ENCODE measurements at regions not wholly inside any gene's neighbourhood (a gene's known extent, or its start where the extent isn't known, plus 50 kb on each side); places are given as distances from the start of the nearest gene placed in this dataset.

DNA sequence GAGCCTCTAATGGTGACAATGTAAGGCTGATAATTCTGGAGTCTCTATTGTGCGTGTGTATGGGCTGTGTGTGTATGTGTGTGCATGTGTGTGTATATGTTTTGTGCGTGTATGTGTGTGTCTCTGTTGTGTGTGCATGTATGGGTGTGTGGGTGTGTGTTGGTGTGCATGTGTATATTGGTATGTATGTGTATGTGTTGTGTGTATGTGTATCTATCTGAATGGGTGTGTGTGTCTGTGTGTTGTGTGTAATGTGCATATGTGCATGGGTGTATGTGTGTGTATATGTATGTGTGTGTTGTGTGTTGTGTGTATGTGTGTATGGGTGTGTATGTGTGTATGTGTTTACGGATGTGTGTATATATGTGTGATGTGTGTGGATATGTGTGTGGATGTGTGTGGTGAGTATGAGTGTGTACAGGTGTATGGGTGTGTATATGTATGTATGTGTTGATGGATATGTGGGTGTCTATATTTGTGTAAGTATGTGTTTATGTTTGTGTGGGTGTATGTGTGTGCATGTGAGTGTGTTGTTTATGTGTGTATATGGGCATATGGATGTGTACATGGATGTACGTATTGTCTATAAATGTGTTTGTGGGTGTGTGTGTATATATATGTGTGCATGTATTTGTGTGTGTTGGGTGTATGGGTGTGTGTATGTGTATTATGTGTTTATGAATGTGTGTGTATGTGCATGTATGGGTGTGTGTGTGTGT, 366.7 kb downstream of the UQCRFS1 start:
- no peak for DNase-seq (ENCODE audit: unreplicated experiment)
- intact Hi-C loops (cut with micrococcal nuclease) = no loop called here
- Mint-ChIP-seq H3K4me1 (ENCODE audit: insufficient read depth, unreplicated experiment) (no peaks in the 10 kb centered on the region), H3K27ac (ENCODE audit: low read depth, unreplicated experiment) (no peak overlapping the region), H3K36me3 (ENCODE audit: insufficient read depth, unreplicated experiment) (no peaks in the 10 kb centered on the region), H3K4me3 (ENCODE audit: unreplicated experiment) (no peak overlapping the region), H3K9me3 (ENCODE audit: unreplicated experiment) (peaks cover 9% of the 10 kb centered on the region), H3K27me3 (ENCODE audit: insufficient read depth, unreplicated experiment) (no peaks in the 10 kb centered on the region)
- TF ChIP-seq, protein P1, sequence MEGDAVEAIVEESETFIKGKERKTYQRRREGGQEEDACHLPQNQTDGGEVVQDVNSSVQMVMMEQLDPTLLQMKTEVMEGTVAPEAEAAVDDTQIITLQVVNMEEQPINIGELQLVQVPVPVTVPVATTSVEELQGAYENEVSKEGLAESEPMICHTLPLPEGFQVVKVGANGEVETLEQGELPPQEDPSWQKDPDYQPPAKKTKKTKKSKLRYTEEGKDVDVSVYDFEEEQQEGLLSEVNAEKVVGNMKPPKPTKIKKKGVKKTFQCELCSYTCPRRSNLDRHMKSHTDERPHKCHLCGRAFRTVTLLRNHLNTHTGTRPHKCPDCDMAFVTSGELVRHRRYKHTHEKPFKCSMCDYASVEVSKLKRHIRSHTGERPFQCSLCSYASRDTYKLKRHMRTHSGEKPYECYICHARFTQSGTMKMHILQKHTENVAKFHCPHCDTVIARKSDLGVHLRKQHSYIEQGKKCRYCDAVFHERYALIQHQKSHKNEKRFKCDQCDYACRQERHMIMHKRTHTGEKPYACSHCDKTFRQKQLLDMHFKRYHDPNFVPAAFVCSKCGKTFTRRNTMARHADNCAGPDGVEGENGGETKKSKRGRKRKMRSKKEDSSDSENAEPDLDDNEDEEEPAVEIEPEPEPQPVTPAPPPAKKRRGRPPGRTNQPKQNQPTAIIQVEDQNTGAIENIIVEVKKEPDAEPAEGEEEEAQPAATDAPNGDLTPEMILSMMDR (IDR thresholded peaks at IDR 0.05; ENCODE audit: unreplicated experiment) = no peak
- ChIA-PET CTCF (no interaction called here), POLR2A (no interaction called here)
- no TSS peak for BruUV-seq (replicated peaks)

DNA sequence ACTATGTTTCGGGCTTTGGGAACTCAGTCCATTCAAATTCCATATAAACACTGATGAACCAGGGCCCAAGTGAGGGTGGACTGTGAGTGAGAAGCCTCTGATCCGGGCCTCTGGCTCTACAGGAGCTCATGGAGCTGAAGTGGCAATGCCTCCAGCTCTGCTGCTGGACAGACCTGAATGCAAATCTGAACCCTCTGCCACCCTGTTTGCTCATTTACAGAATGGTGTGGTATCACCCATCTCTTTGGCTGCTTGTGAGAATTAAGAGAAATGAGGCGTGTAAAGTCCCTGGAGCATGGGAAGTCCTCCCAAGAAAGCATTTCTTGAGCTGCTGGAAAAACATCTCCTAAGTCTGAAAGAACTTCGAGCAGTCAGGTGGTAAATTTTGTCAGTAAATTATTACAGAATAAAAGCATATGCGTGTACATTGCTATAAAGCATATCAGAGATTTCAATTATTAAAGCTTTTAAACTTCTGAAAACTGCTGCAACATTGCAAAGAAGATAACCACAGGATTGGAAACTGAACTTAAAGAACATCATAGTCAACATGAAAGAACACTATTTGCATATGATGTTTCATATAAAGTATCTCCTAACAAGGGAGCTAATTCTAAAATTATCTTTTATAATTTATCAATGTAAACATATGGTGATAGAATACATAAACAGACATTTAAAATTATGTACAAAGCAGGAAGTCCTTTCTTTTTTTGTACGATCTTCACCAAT, 369.0 kb downstream of the UQCRFS1 start:
- no peak for DNase-seq (ENCODE audit: unreplicated experiment)
- Mint-ChIP-seq H3K9me3 (ENCODE audit: unreplicated experiment) (peaks cover 16% of the 10 kb centered on the region), H3K27me3 (ENCODE audit: insufficient read depth, unreplicated experiment) (no peaks in the 10 kb centered on the region), H3K4me3 (ENCODE audit: unreplicated experiment) (no peak overlapping the region), H3K27ac (ENCODE audit: low read depth, unreplicated experiment) (no peak overlapping the region), H3K4me1 (ENCODE audit: insufficient read depth, unreplicated experiment) (no peaks in the 10 kb centered on the region), H3K36me3 (ENCODE audit: insufficient read depth, unreplicated experiment) (no peaks in the 10 kb centered on the region)
- ChIA-PET CTCF (interaction anchor here (0.9 kb wide), 1 partner anchor 19 kb away, joined by 4 read pairs; no protein-coding TSS in a partner anchor), POLR2A (no interaction called here)
- intact Hi-C loops (cut with micrococcal nuclease) = no loop called here
- no TSS peak for BruUV-seq (replicated peaks)
- TF ChIP-seq, protein P1 (IDR thresholded peaks at IDR 0.05; ENCODE audit: unreplicated experiment) = no peak

DNA sequence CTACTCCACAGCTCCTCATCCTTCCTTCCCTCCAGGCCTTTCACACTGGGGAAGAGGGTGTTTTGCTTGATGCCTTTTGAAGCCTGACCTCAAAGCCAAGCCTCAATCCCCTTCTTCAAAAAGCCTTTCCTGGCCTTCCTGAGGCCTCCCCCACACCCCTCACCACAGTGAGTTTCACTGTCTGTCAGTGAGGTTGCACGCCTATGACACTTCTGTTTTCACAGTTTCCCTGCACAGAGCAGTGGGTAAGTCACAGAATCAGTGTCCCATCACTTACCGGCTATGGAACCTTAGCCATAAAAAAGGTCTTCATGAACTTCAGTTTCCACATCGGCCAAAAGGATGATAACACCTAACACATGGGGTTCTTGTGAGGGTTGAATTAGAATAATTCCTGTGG, 371.4 kb downstream of the UQCRFS1 start:
- no peak overlapping the region for H3K4me3 Mint-ChIP-seq (ENCODE audit: unreplicated experiment)
- ChIA-PET CTCF (no interaction called here), POLR2A (no interaction called here)
- peaks cover 21% of the 10 kb centered on the region for H3K9me3 Mint-ChIP-seq (ENCODE audit: unreplicated experiment)
- H3K4me1 Mint-ChIP-seq (ENCODE audit: insufficient read depth, unreplicated experiment) = no peaks in the 10 kb centered on the region
- no peak for DNase-seq (ENCODE audit: unreplicated experiment)
- H3K36me3 Mint-ChIP-seq (ENCODE audit: insufficient read depth, unreplicated experiment) = no peaks in the 10 kb centered on the region
- BruUV-seq (replicated peaks) = no TSS peak
- TF ChIP-seq, protein P1 (IDR thresholded peaks at IDR 0.05; ENCODE audit: unreplicated experiment) = no peak
- no peaks in the 10 kb centered on the region for H3K27me3 Mint-ChIP-seq (ENCODE audit: insufficient read depth, unreplicated experiment)
- intact Hi-C loops (cut with micrococcal nuclease) = no loop called here
- H3K27ac Mint-ChIP-seq (ENCODE audit: low read depth, unreplicated experiment) = no peak overlapping the region

DNA sequence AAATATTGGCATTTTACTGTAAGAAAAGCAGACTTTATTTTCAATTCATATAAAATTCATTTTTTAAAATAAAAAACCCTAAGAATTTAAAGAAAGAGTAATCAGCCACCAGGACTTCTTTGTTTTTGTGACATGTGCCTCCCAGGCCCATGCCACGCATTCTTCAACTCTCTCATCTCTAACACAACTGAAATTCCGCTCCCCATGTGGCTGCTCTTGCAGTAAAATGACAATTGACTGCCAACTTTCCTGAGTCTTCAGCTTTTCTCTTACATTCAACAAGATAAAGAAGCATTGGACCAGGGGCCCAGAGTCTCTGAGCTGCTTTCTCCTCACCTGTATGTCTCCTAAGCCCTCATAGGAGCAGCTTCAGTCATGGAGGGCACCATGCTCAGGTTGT, 372.1 kb downstream of the UQCRFS1 start:
- Mint-ChIP-seq H3K36me3 (ENCODE audit: insufficient read depth, unreplicated experiment) (no peaks in the 10 kb centered on the region), H3K27ac (ENCODE audit: low read depth, unreplicated experiment) (no peak overlapping the region), H3K4me1 (ENCODE audit: insufficient read depth, unreplicated experiment) (no peaks in the 10 kb centered on the region), H3K9me3 (ENCODE audit: unreplicated experiment) (peaks cover 28% of the 10 kb centered on the region), H3K4me3 (ENCODE audit: unreplicated experiment) (no peak overlapping the region), H3K27me3 (ENCODE audit: insufficient read depth, unreplicated experiment) (no peaks in the 10 kb centered on the region)
- TF ChIP-seq, protein P1 (IDR thresholded peaks at IDR 0.05; ENCODE audit: unreplicated experiment) = no peak
- DNase-seq (ENCODE audit: unreplicated experiment) = no peak
- CTCF ChIA-PET = interaction anchor here (0.6 kb wide), 1 partner anchor 110 kb away, joined by 3 read pairs; no protein-coding TSS in a partner anchor
- intact Hi-C loops (cut with micrococcal nuclease) = no loop called here
- no TSS peak for BruUV-seq (replicated peaks)
- POLR2A ChIA-PET = no interaction called here
